HepG2 (cell line): ENCODE measurements at regions not wholly inside any gene's neighbourhood (a gene's known extent, or its start where the extent isn't known, plus 50 kb on each side); places are given as distances from the start of the nearest gene placed in this dataset.

Experiments
- KDM6A ChIP-seq: IDR thresholded peaks from 2 replicates; pipeline ENCODE4 v1.6.1; 2016; ENCODE audit warnings: low read depth
- MXD3 ChIP-seq: IDR thresholded peaks from 2 replicates; pipeline ENCODE4 v1.6.1; 2016; ENCODE audit warnings: mild to moderate bottlenecking, missing biosample characterization, missing genetic modification reagents
- PRDM4 ChIP-seq: sonication (generic); formaldehyde crosslinking; IDR thresholded peaks from 2 replicates; pipeline ENCODE4 v1.9.0; 2021; ENCODE audit warnings: missing genetic modification reagents, borderline replicate concordance
- RBM22 ChIP-seq: fragments of 200-400 bp; formaldehyde crosslinking; optimal IDR thresholded peaks from 2 replicates; pipeline ENCODE3; 2017; ENCODE audit warnings: mild to moderate bottlenecking, low read length, moderate library complexity
- SMARCE1 ChIP-seq: fragments of 450-650 bp; IDR thresholded peaks from 2 replicates; pipeline ENCODE4 v1.6.1; 2017; ENCODE audit warnings: borderline replicate concordance
- SNAI1 ChIP-seq: sonication (generic); formaldehyde crosslinking; IDR thresholded peaks from 2 replicates; pipeline ENCODE4 v1.5.0; 2020; ENCODE audit warnings: mild to moderate bottlenecking, missing genetic modification reagents, borderline replicate concordance
- SSRP1 ChIP-seq: IDR thresholded peaks from 2 replicates; pipeline ENCODE4 v1.6.1; 2016; ENCODE audit warnings: control low read depth
- STAG1 ChIP-seq: sonication (generic); formaldehyde crosslinking; IDR thresholded peaks from 2 replicates; pipeline ENCODE4 v1.4.0; 2020; ENCODE audit warnings: missing genetic modification reagents
- TARDBP ChIP-seq: sonication (generic); formaldehyde crosslinking; IDR thresholded peaks from 2 replicates; pipeline ENCODE4 v1.8.0; 2022; ENCODE audit warnings: mild to moderate bottlenecking, missing genetic modification reagents
- TBX3 ChIP-seq: fragments of 450-650 bp; IDR thresholded peaks from 2 replicates; pipeline ENCODE4 v1.6.1; 2017; ENCODE audit warnings: antibody characterized with exemption, mild to moderate bottlenecking, inconsistent platforms, borderline replicate concordance
- ZBTB40 ChIP-seq, 2 experiments: fragments of 450-650 bp in 1 of 2; sonication (generic) in 1 of 2; formaldehyde crosslinking in 1 of 2; IDR thresholded peaks; 2 replicates each; pipeline versions ENCODE4 v1.6.1 to v1.8.0; 2016 to 2022; ENCODE audit warnings: antibody characterized with exemption in 1 of 2, mild to moderate bottlenecking in 1 of 2, missing genetic modification reagents in 1 of 2
- ZFX ChIP-seq: sonication (generic); formaldehyde crosslinking; IDR thresholded peaks from 2 replicates; pipeline ENCODE4 v1.4.0; 2020; ENCODE audit warnings: mild to moderate bottlenecking, low read depth, missing genetic modification reagents, moderate library complexity
- ZNF232 ChIP-seq: sonication (generic); formaldehyde crosslinking; IDR thresholded peaks from 2 replicates; pipeline ENCODE4 v1.4.0; 2020; ENCODE audit warnings: missing genetic modification reagents, borderline replicate concordance
- ZNF512 ChIP-seq: sonication (generic); formaldehyde crosslinking; IDR thresholded peaks from 2 replicates; pipeline ENCODE4 v1.4.0; 2020; ENCODE audit warnings: mild to moderate bottlenecking, missing genetic modification reagents
- ZNF607 ChIP-seq: sonication (generic); formaldehyde crosslinking; IDR thresholded peaks from 2 replicates; pipeline ENCODE4 v1.5.1; 2020; ENCODE audit warnings: missing genetic modification reagents, mild to moderate bottlenecking, borderline replicate concordance

GRCh38 chr1:54488779-54489626 is 59.0 kb upstream of the ACOT11 start (continued):
- no peak for TF ChIP-seq ZBTB40 (IDR thresholded peaks at IDR 0.05)
- no peak for TF ChIP-seq ZBTB40 (CRISPR knock-in tag; IDR thresholded peaks at IDR 0.05)
- TF ChIP-seq ZNF232 (CRISPR knock-in tag) = no peak
- TF ChIP-seq ZNF512 (CRISPR knock-in tag) = no peak
- TF ChIP-seq PRDM4 (CRISPR knock-in tag) = peak; percentile 95; the same call in 1 of the 2 replicates
- no peak for TF ChIP-seq RBM22
- TF ChIP-seq MXD3 (CRISPR knock-in tag) = 0 out of 2 replicates have a peak, but pooled peaks have one; percentile 37
- no peak for TF ChIP-seq TBX3
- no peak for TF ChIP-seq SMARCE1
- TF ChIP-seq ZNF607 = no peak
- 0 out of 2 replicates have a peak, but pooled peaks have one; percentile 50 for TF ChIP-seq TARDBP
- TF ChIP-seq SNAI1 (CRISPR knock-in tag) = no peak
- no peak; the same call in 1 of the 2 replicates for TF ChIP-seq ZFX (CRISPR knock-in tag)
- TF ChIP-seq SSRP1 (CRISPR knock-in tag) = no peak
- peak; percentile 91 for TF ChIP-seq STAG1 (CRISPR knock-in tag)
- no peak for TF ChIP-seq KDM6A
